ENCODE measurements at regions not wholly inside any gene's neighbourhood (a gene's known extent, or its start where the extent isn't known, plus 50 kb on each side); places are given as distances from the start of the nearest gene placed in this dataset.

DNA sequence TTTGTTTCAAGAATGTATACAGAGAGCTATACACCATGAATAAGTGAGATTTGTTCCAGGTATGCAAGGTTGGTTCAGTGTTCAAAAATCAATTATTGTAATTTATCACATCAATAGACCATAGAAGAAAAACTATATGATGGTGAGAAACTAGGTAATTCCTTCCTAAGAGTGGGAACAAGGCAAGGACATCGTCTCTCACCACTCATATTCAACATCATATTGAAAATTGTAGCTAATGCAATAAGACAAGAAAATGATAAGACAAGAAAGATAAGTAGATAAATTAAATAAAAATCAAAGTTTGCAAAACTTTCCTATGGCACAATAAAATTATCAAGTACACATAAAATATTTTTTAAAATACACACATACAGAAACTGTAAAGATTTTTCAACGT is 385.3 kb upstream of the COBL start:
- TF ChIP-seq TCF12 (IDR thresholded peaks at IDR 0.05; ENCODE audit: low read depth) (no peak), NFIC (IDR thresholded peaks at IDR 0.05) (no peak), RAD21 (IDR thresholded peaks at IDR 0.05; ENCODE audit: low read depth) (no peak), FOXM1 (IDR thresholded peaks at IDR 0.05; ENCODE audit: borderline replicate concordance, low read depth) (no peak), EP300 (IDR thresholded peaks at IDR 0.05; ENCODE audit: borderline replicate concordance) (no peak), CREB1 (IDR thresholded peaks at IDR 0.05; ENCODE audit: low read depth) (no peak), YY1 (IDR thresholded peaks at IDR 0.05; ENCODE audit: low read depth) (no peak), TAF1 (IDR thresholded peaks at IDR 0.05; ENCODE audit: low read depth) (no peak)
- TF ChIP-seq, protein P1, sequence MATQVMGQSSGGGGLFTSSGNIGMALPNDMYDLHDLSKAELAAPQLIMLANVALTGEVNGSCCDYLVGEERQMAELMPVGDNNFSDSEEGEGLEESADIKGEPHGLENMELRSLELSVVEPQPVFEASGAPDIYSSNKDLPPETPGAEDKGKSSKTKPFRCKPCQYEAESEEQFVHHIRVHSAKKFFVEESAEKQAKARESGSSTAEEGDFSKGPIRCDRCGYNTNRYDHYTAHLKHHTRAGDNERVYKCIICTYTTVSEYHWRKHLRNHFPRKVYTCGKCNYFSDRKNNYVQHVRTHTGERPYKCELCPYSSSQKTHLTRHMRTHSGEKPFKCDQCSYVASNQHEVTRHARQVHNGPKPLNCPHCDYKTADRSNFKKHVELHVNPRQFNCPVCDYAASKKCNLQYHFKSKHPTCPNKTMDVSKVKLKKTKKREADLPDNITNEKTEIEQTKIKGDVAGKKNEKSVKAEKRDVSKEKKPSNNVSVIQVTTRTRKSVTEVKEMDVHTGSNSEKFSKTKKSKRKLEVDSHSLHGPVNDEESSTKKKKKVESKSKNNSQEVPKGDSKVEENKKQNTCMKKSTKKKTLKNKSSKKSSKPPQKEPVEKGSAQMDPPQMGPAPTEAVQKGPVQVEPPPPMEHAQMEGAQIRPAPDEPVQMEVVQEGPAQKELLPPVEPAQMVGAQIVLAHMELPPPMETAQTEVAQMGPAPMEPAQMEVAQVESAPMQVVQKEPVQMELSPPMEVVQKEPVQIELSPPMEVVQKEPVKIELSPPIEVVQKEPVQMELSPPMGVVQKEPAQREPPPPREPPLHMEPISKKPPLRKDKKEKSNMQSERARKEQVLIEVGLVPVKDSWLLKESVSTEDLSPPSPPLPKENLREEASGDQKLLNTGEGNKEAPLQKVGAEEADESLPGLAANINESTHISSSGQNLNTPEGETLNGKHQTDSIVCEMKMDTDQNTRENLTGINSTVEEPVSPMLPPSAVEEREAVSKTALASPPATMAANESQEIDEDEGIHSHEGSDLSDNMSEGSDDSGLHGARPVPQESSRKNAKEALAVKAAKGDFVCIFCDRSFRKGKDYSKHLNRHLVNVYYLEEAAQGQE (IDR thresholded peaks at IDR 0.05; ENCODE audit: low read depth) = no peak

Measured in Ishikawa (cell line).